HG02571 (cell line): ENCODE measurements at regions not wholly inside any gene's neighbourhood (a gene's known extent, or its start where the extent isn't known, plus 50 kb on each side); places are given as distances from the start of the nearest gene placed in this dataset.
A peak's percentile ranks its signal among the peaks of the same experiment; 100 is the strongest.

Experiments
- ATAC-seq: cut with Tn5 transposase; IDR thresholded peaks from one replicate; pipeline ENCODE4 v1.9.1; 2021; ENCODE audit warnings: mild to moderate bottlenecking, moderate library complexity; ENCODE audit not compliant: unreplicated experiment

- ATAC-seq = no peak
Observed at GRCh38 chr9:80143899-80144298, 572.1 kb downstream of the TLE4 start.

GRCh38 chr9:80134487-80134886 lies 562.7 kb downstream of the TLE4 start:
- ATAC-seq = peak; percentile 90

GRCh38 chr9:80131627-80132026 lies 559.9 kb downstream of the TLE4 start:
- no peak for ATAC-seq

- no peak for ATAC-seq
Observed at GRCh38 chr9:80127920-80128319, 556.2 kb downstream of the TLE4 start.

DNA sequence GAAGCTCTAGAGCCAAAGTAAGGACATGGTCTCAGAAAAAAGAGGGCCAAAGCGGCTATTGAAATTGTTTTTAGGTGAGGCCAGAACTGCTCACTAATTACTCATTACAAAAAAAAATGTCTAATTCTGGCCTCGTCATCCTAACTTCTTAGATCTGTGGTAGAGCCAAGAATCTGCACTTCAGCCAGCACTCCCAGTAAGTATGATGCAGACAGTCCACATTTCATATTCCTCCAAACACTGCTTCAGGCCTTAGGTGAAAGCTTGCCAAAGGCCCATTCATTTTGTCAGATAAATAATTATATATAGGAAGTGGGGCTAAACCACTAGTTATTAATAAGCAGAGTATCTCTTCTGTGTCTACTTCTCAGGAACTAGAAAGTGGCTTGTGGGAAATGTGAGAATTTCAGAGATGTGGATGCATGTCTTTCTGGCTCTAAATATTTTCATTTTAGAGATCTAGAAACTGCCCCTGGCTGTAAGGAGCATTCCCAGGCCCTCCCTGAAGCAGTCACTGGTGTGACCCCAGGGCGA lies 554.0 kb downstream of the TLE4 start:
- no peak for ATAC-seq

- no peak for ATAC-seq
Observed at GRCh38 chr9:80117031-80117430, 545.3 kb downstream of the TLE4 start.

DNA sequence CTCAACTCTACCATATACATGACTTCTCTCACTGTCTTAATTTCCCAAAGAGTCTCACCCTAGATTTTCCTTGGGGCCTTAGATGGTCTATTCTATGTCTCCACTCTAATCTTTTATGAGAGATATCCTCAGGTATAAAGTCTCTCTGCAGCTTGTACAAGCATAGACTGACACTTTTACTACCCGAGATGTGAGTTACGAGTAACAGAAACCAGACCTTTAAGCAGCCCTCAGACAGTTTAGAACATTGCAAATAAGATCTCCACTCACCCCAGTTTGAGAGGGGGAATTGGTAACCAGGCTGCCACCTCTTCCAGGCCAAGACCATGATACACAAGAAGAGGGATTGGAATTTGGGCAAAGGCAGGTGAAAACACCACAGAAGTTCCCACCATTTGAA lies 542.5 kb downstream of the TLE4 start:
- ATAC-seq = no peak

DNA sequence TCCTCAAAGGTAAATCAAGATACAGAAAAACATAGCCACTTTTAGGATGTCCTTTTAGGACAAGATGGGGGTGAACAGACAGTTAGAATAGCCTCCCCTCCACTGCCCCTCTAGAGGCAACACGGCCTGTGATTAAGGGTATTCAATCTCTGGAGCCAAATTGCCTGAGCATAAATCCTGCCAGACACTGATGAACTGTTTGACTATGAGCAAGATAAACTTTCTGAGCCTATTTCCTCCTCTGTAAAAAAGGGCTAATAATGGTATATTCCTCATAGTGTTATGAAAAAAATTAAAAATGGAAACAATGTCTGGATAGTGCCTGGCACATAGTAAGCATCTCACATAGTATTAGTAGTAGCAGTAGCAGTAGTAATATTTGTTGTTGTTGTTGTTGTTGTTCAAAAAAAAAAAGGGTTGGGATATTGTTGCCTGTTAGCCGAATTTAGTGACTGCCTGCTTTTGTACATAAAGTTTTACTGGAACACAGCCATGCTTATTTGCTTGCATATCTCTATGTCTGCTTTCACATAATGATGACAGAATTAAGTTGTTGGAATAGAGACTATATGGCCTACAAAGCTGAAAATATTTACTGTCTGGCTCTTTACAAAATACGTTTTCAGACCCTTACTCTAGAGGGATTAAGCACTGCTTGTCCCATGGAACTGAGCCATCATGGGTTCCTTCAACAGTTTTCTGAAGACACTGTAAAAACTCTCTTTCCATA lies 536.3 kb downstream of the TLE4 start:
- ATAC-seq = no peak

DNA sequence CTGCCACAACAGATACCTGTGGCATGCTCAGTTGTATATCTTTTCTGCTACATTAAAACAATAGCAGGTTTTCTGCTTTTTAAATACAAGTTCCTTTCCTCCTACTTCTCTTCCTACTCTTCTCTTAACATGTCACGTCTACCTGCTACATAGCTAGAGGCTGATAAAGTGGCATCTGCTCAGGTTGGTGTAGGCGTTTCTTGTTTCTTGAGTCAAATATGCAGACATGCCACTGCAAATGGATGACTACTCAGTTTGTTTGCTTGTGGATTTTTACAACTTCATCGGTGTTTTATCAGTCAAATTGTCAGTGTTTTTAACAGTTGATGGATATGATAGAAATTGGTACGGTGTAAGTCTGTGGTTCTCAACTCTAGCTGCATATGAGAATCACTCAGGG lies 525.7 kb downstream of the TLE4 start:
- ATAC-seq = no peak

- ATAC-seq = no peak
Observed at GRCh38 chr9:80094176-80094771, 522.5 kb downstream of the TLE4 start.

- no peak for ATAC-seq
Observed at GRCh38 chr9:80093695-80094094, 521.9 kb downstream of the TLE4 start.

- no peak for ATAC-seq
Observed at GRCh38 chr9:80091526-80091925, 519.8 kb downstream of the TLE4 start.

- no peak for ATAC-seq
Observed at GRCh38 chr9:80090317-80090716, 518.6 kb downstream of the TLE4 start.

GRCh38 chr9:80086822-80087345 lies 515.1 kb downstream of the TLE4 start:
- no peak for ATAC-seq

DNA sequence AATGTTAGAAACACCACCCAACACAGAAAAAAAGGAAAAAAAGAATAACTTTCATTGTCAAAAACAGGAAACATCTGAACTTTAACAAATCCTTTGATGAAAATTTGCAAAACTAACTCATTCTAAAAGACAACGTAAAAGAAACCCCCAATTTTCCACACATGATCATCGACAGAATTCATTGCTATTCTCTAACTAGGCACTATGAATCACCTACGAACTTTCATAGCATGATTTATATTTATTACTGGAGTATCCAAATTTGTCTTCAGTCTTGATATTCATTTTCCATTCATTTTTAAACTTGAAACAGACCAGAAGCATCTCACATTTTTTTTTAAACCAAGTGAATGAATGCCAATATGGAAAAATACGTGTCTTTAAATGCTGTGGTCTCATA lies 514.6 kb downstream of the TLE4 start:
- no peak for ATAC-seq

GRCh38 chr9:80085668-80086067 lies 513.9 kb downstream of the TLE4 start:
- ATAC-seq = no peak

DNA sequence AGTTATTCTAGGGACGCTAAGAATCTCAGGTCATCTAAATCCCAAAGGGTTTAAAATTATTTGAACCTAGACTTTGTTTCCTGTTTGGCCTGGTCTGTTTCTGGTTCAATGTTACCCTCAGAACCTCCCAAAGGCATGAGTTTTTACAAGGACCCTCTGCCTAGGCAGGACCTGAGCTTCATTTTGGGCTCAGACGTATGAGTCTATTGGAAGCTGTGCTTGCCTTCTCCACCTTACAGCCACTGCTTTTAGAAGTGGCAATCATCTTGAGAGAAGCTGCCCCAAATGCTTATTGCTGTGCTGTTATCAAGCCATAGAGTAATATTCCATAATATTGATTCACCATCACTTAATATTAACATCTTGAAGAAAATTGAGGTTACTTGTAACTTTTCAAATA lies 510.4 kb downstream of the TLE4 start:
- ATAC-seq = no peak

- ATAC-seq = no peak
Observed at GRCh38 chr9:80078826-80079225, 507.1 kb downstream of the TLE4 start.

- no peak for ATAC-seq
Observed at GRCh38 chr9:80077059-80077458, 505.3 kb downstream of the TLE4 start.

- no peak for ATAC-seq
Observed at GRCh38 chr9:80076162-80076561, 504.4 kb downstream of the TLE4 start.

- no peak for ATAC-seq
Observed at GRCh38 chr9:80074439-80074838, 502.7 kb downstream of the TLE4 start.

DNA sequence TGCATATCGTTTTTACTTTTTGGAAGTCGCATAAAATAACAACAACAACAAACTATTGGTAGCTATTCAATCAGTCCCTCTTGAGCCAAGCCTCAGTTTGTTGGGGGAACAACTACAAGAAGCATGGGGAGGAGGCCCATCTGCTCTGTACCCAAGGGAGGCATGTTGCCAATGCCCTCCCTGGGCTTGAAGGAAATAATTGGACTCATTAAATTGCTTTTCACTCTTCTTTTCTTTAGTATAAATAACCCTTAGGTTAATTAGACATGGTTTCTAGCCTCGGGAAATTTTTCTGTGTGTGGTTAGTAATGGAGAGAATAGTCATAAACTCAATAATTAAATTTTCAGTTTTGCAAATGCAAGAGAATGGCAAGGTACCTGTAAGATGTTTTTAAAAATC lies 500.7 kb downstream of the TLE4 start:
- no peak for ATAC-seq
